GM12874 (cell line): ENCODE measurements at regions not wholly inside any gene's neighbourhood (a gene's known extent, or its start where the extent isn't known, plus 50 kb on each side); places are given as distances from the start of the nearest gene placed in this dataset.

Source experiments
- TF ChIP-seq, protein P1 (sequence below): IDR thresholded peaks from 2 replicates; pipeline ENCODE4 v1.5.1; 2011; ENCODE audit warnings: low read depth, mild to moderate bottlenecking, control low read depth, low read length, moderate library complexity; ENCODE audit not compliant: insufficient read depth

DNA sequence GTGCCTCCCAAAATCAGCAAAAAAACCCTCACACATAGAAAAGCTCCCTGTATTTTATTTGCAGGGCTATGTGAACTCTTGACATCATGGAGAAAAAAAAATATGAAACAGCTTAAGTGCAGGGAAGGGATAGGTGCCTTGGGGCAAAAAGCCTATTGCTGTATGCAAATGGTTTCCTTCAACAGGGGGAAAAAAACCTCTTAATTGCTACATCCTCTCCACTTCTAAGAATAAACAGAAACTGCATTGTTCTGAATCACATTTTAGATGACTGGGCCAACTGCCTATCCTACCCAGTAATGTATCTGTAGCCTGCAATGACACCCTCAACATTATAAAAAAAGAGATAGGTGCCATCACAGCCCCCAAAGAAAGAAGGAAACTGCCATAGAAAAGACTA lies 229.4 kb upstream of the GALNTL6 start:
- TF ChIP-seq, protein P1, sequence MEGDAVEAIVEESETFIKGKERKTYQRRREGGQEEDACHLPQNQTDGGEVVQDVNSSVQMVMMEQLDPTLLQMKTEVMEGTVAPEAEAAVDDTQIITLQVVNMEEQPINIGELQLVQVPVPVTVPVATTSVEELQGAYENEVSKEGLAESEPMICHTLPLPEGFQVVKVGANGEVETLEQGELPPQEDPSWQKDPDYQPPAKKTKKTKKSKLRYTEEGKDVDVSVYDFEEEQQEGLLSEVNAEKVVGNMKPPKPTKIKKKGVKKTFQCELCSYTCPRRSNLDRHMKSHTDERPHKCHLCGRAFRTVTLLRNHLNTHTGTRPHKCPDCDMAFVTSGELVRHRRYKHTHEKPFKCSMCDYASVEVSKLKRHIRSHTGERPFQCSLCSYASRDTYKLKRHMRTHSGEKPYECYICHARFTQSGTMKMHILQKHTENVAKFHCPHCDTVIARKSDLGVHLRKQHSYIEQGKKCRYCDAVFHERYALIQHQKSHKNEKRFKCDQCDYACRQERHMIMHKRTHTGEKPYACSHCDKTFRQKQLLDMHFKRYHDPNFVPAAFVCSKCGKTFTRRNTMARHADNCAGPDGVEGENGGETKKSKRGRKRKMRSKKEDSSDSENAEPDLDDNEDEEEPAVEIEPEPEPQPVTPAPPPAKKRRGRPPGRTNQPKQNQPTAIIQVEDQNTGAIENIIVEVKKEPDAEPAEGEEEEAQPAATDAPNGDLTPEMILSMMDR: no peak

DNA sequence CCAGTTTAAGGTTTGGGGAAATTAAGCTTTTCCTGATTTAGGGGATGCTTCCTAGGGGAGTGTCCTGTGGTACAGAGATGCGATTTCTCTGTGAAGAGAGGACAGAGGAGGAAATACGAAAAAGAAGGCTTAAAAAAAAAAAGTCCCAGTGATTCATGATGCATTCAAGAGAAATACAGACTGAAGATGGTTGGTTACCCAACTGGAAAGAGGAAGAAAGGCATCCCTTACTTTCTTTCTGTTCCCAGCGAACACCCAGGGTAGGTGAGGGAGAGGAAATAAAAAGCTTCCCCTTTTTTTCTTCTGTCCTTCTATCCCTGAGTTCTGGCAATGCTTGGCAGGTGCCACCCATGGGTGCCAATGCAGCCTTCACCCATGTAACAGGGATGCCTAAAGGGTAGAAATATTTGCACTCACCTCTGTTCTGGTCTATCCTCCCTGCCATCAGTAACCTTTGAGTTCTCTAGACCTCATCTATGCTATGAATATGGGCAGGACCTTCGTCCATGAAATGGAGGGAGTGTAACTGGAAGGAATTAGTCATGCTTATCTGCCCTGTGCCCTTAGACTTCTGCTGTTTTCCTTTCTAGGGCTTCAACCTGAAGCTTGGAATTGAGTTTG lies 230.1 kb upstream of the GALNTL6 start:
- TF ChIP-seq, protein P1: no peak

DNA sequence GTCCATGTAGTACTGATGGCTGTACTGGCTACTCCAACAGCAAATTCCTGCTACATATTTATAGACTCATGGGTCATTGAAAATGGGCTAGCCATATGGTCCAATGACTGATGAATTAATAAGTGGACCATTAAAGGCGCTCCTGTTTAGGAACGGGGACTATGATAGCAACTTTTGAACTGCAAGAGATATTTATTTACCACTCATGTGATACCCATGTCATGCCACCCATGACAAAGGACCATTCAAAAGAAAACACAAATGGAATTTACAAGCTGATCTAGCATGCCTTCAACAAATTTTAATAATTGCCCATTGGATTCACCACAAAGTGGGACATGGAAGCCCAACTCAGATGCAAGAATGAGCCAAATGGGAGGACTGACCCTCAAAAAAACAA lies 240.0 kb upstream of the GALNTL6 start:
- TF ChIP-seq, protein P1: no peak

DNA sequence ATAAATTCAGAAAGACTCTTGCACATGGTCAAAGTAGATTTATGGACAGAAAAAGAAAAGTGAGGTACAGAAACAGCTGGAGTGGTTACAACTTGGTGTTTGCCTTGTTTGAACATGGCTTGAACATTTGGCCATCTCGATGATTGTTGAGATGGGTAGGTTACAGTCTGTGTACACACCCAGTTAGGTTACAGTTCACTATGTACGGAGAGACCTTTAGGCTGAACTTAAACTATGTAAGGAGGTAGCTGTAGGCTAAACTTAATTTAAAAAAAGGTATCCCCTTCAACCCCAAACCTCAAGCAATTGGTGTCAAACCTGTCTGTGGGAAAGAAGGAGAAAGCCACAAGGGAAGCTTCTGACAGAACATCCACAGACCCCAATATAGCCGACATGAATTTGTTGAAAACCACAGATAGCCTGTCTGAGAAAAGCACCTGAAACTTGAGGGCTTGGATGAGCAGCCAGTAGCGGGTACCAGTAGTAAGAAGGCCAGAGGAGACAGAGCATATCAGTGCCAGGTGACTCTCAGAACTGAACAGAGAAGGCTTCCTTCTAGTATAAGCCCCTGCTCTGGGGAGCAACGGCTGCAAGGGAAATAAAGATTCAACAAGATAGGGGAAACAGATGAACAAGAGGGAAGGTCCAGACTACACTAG lies 247.9 kb upstream of the GALNTL6 start:
- TF ChIP-seq, protein P1: no peak

DNA sequence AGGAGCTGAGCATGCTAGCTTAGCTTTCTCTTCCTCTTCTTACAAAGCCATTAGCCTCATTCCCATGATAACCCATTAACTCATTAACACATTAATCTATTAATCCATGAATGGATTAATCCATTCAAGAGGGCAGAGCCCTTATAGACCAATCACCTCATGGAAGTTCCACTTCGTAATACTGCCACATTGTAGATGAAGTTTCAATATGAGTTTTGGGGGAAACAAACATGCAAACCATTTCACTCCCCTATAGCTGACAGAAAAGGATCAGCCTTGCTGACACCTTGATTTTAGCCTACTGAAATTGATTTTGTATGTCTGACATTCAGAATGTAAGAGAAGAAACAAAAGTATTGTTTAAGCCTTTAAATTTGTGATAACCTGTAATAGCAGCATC lies 251.8 kb upstream of the GALNTL6 start:
- TF ChIP-seq, protein P1: no peak

DNA sequence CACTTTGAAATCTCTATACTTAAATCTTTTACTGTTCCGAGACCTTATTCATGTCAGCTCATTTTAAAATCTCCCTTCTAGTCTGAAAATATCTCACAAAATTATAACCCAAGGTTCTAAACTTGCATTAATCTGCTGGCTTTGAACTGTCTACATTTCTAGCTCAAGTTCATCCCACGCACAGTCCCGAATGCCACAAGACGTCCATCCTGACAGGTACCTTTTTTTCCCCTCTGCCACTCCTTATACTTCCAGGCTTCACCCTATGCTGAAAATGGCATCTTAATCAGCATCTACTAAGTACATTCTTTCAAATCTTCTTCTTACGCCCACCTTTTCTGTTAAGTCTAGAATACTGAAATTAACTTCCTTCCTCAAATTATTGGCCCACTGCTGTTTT lies 259.2 kb upstream of the GALNTL6 start:
- TF ChIP-seq, protein P1: no peak

DNA sequence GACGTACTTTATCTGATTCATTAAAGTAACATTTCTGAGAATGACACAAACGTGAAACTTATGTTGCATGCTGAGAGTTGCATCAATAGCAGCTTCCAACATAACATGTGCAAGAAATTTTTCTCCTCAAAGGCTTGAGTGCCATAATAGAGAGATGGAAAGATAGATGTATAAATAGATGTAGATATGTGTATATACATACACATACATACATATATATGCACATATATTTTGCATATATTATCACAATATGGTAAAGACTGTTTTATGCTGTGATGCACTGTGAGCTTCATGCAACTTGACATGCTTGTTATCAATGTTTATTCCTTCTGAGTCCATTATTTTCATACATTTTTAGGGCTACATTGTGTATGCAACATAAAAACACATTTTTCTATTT lies 270.6 kb upstream of the GALNTL6 start:
- TF ChIP-seq, protein P1: no peak
